NCI-H128 (cell line): ENCODE measurements at regions not wholly inside any gene's neighbourhood (a gene's known extent, or its start where the extent isn't known, plus 50 kb on each side); places are given as distances from the start of the nearest gene placed in this dataset.
"Not testable (repeated sequence)": the region's sequence is repeated elsewhere in the genome, so short reads cannot be mapped to it uniquely, and the experiment has no call there.

Source experiments
- DNase-seq: peaks from one replicate; lab custom pipeline; 2025; ENCODE audit not compliant: unreplicated experiment; lab: John Stamatoyannopoulos, UW

- no peak for DNase-seq
Measured at GRCh38 chr10:125252937-125253336, 92.6 kb upstream of the CTBP2 start.

GRCh38 chr10:125250834-125251233 is 90.5 kb upstream of the CTBP2 start:
- DNase-seq = not testable (repeated sequence)

- DNase-seq = no peak
Measured at GRCh38 chr10:125249948-125250347, 89.6 kb upstream of the CTBP2 start.

GRCh38 chr10:125248489-125248888 is 88.1 kb upstream of the CTBP2 start:
- DNase-seq = no peak

GRCh38 chr10:125247576-125247975 is 87.2 kb upstream of the CTBP2 start:
- DNase-seq = no peak

- DNase-seq = no peak
Measured at GRCh38 chr10:125243532-125244253, 83.3 kb upstream of the CTBP2 start.

- DNase-seq = no peak
Measured at GRCh38 chr10:125238682-125239081, 78.3 kb upstream of the CTBP2 start.

- DNase-seq = no peak
Measured at GRCh38 chr10:125236091-125236490, 75.7 kb upstream of the CTBP2 start.

GRCh38 chr10:125235093-125236069 is 75.0 kb upstream of the CTBP2 start:
- DNase-seq = no peak

- not testable (repeated sequence) for DNase-seq
Measured at GRCh38 chr10:125234576-125234975, 74.2 kb upstream of the CTBP2 start.

GRCh38 chr10:125233726-125234125 is 73.4 kb upstream of the CTBP2 start:
- no peak for DNase-seq

- no peak for DNase-seq
Measured at GRCh38 chr10:125232841-125233240, 72.5 kb upstream of the CTBP2 start.

- no peak for DNase-seq
Measured at GRCh38 chr10:125231813-125232475, 71.6 kb upstream of the CTBP2 start.

- DNase-seq = no peak
Measured at GRCh38 chr10:125231116-125231812, 70.9 kb upstream of the CTBP2 start.

GRCh38 chr10:125230251-125230650 is 69.9 kb upstream of the CTBP2 start:
- no peak for DNase-seq

GRCh38 chr10:125228245-125228940 is 68.0 kb upstream of the CTBP2 start:
- DNase-seq = not testable (repeated sequence)

- no peak for DNase-seq
Measured at GRCh38 chr10:125227546-125227945, 67.2 kb upstream of the CTBP2 start.

GRCh38 chr10:125226823-125227222 is 66.5 kb upstream of the CTBP2 start:
- DNase-seq = no peak

- no peak for DNase-seq
Measured at GRCh38 chr10:125226005-125226404, 65.6 kb upstream of the CTBP2 start.

GRCh38 chr10:125225051-125225450 is 64.7 kb upstream of the CTBP2 start:
- no peak for DNase-seq
